Memory B cell (primary cell): ENCODE measurements at regions not wholly inside any gene's neighbourhood (a gene's known extent, or its start where the extent isn't known, plus 50 kb on each side); places are given as distances from the start of the nearest gene placed in this dataset.

Experiments used
- ATAC-seq: fragments of 150-1000 bp; cut with Tn5 transposase; 2 replicates; pipeline ENCODE4 v1.10.0; 2021; ENCODE audit warnings: low read depth, mild to moderate bottlenecking, moderate library complexity
- DNase-seq, 2 donors: peaks; one replicate each; pipeline ENCODE4 v3.0.0; 2022; ENCODE audit warnings: low spot score in 2 of 2
- H3K27ac Mint-ChIP-seq: one replicate; pipeline ENCODE4 v1.8.0; 2022; ENCODE audit warnings: mild to moderate bottlenecking, moderate library complexity, mixed read lengths
- H3K27me3 Mint-ChIP-seq: one replicate; pipeline ENCODE4 v1.8.0; 2022; ENCODE audit warnings: mixed read lengths
- H3K36me3 Mint-ChIP-seq: one replicate; pipeline ENCODE4 v1.8.0; 2022; ENCODE audit warnings: mild to moderate bottlenecking, mixed read lengths
- H3K4me1 Mint-ChIP-seq: one replicate; pipeline ENCODE4 v1.8.0; 2022; ENCODE audit warnings: mixed read lengths
- H3K4me3 Mint-ChIP-seq: one replicate; pipeline ENCODE4 v1.8.0; 2022; ENCODE audit warnings: mild to moderate bottlenecking, moderate library complexity, mixed read lengths
- H3K9me3 Mint-ChIP-seq: one replicate; pipeline ENCODE4 v1.8.0; 2022; ENCODE audit warnings: mixed read lengths

GRCh38 chr10:130561681-130562080 is 425.5 kb downstream of the GLRX3 start:
- DNase-seq, result no peak
- Mint-ChIP-seq H3K4me1 (no peaks in the 10 kb centered on the region), H3K4me3 (no peak overlapping the region), H3K27ac (no peak overlapping the region), H3K27me3 (no peaks in the 10 kb centered on the region), H3K36me3 (no peaks in the 10 kb centered on the region), H3K9me3 (no peaks in the 10 kb centered on the region)
- ATAC-seq, result no peak

- Mint-ChIP-seq H3K36me3 (no peaks in the 10 kb centered on the region), H3K9me3 (peaks cover 2% of the 10 kb centered on the region), H3K27me3 (no peaks in the 10 kb centered on the region), H3K4me1 (no peaks in the 10 kb centered on the region), H3K4me3 (no peak overlapping the region), H3K27ac (no peak overlapping the region)
- DNase-seq, result no peak
- ATAC-seq, result no peak
These were observed 430.8 kb downstream of the GLRX3 start for GRCh38 chr10:130567011-130567410.

GRCh38 chr10:130567436-130567835 is 431.2 kb downstream of the GLRX3 start:
- H3K27me3 Mint-ChIP-seq, result no peaks in the 10 kb centered on the region
- peaks cover 2% of the 10 kb centered on the region for H3K9me3 Mint-ChIP-seq
- no peak overlapping the region for H3K4me3 Mint-ChIP-seq
- no peaks in the 10 kb centered on the region for H3K4me1 Mint-ChIP-seq
- DNase-seq, result no peak
- no peak for ATAC-seq
- H3K27ac Mint-ChIP-seq, result no peak overlapping the region
- H3K36me3 Mint-ChIP-seq, result no peaks in the 10 kb centered on the region

GRCh38 chr10:130568246-130568645 is 432.1 kb downstream of the GLRX3 start:
- no peak overlapping the region for H3K4me3 Mint-ChIP-seq
- no peaks in the 10 kb centered on the region for H3K4me1 Mint-ChIP-seq
- H3K27ac Mint-ChIP-seq, result no peak overlapping the region
- ATAC-seq (no peak), DNase-seq (no peak)
- peaks cover 2% of the 10 kb centered on the region for H3K9me3 Mint-ChIP-seq
- H3K36me3 Mint-ChIP-seq, result no peaks in the 10 kb centered on the region
- H3K27me3 Mint-ChIP-seq, result no peaks in the 10 kb centered on the region

GRCh38 chr10:130570074-130570473 is 433.9 kb downstream of the GLRX3 start:
- no peaks in the 10 kb centered on the region for H3K27me3 Mint-ChIP-seq
- no peaks in the 10 kb centered on the region for H3K4me1 Mint-ChIP-seq
- no peak overlapping the region for H3K4me3 Mint-ChIP-seq
- H3K9me3 Mint-ChIP-seq, result peaks cover 2% of the 10 kb centered on the region
- H3K27ac Mint-ChIP-seq, result no peak overlapping the region
- DNase-seq (no peak), ATAC-seq (no peak)
- H3K36me3 Mint-ChIP-seq, result no peaks in the 10 kb centered on the region

- no peaks in the 10 kb centered on the region for H3K27me3 Mint-ChIP-seq
- DNase-seq, result no peak
- H3K27ac Mint-ChIP-seq, result no peak overlapping the region
- no peaks in the 10 kb centered on the region for H3K36me3 Mint-ChIP-seq
- no peak for ATAC-seq
- H3K4me1 Mint-ChIP-seq, result no peaks in the 10 kb centered on the region
- peaks cover 3% of the 10 kb centered on the region for H3K9me3 Mint-ChIP-seq
- no peak overlapping the region for H3K4me3 Mint-ChIP-seq
These were observed 435.5 kb downstream of the GLRX3 start for GRCh38 chr10:130571674-130572073.

GRCh38 chr10:130573446-130573845 is 437.3 kb downstream of the GLRX3 start:
- no peaks in the 10 kb centered on the region for H3K27me3 Mint-ChIP-seq
- H3K4me1 Mint-ChIP-seq, result no peaks in the 10 kb centered on the region
- H3K9me3 Mint-ChIP-seq, result peaks cover 3% of the 10 kb centered on the region
- H3K4me3 Mint-ChIP-seq, result no peak overlapping the region
- H3K27ac Mint-ChIP-seq, result no peak overlapping the region
- DNase-seq (no peak), ATAC-seq (no peak)
- H3K36me3 Mint-ChIP-seq, result no peaks in the 10 kb centered on the region

- Mint-ChIP-seq H3K27me3 (no peaks in the 10 kb centered on the region), H3K27ac (no peak overlapping the region), H3K9me3 (peaks cover 1% of the 10 kb centered on the region), H3K4me3 (no peak overlapping the region), H3K4me1 (no peaks in the 10 kb centered on the region), H3K36me3 (no peaks in the 10 kb centered on the region)
- DNase-seq, result no peak
- ATAC-seq, result no peak
These were observed 439.6 kb downstream of the GLRX3 start for GRCh38 chr10:130575756-130576285.

DNA sequence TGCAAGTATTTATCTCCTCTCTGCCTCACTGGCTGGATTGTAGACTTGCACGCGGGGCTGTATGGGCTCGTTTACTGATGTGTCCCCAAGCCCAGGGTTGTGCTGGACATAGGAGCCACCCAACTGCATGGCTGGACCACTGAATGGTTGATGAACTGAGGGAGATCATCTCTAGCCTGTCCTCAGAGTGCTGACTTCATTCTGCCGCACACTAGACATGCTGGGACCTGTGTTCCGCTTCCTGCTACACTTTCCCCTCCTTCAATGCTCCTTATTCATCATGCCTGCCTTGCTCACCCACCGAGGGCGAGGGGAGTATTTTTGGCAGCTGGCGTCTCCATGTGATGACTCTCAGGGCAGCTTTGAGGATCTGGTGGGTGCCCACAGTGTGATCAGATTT is 440.2 kb downstream of the GLRX3 start:
- Mint-ChIP-seq H3K27me3 (no peaks in the 10 kb centered on the region), H3K27ac (no peak overlapping the region), H3K9me3 (peaks cover 1% of the 10 kb centered on the region), H3K4me3 (no peak overlapping the region), H3K36me3 (no peaks in the 10 kb centered on the region), H3K4me1 (no peaks in the 10 kb centered on the region)
- ATAC-seq (no peak), DNase-seq (no peak)

GRCh38 chr10:130577039-130577438 is 440.8 kb downstream of the GLRX3 start:
- no peaks in the 10 kb centered on the region for H3K36me3 Mint-ChIP-seq
- H3K27ac Mint-ChIP-seq, result no peak overlapping the region
- H3K4me3 Mint-ChIP-seq, result no peak overlapping the region
- peaks cover 1% of the 10 kb centered on the region for H3K9me3 Mint-ChIP-seq
- ATAC-seq, result no peak
- no peaks in the 10 kb centered on the region for H3K4me1 Mint-ChIP-seq
- no peaks in the 10 kb centered on the region for H3K27me3 Mint-ChIP-seq
- no peak for DNase-seq

DNA sequence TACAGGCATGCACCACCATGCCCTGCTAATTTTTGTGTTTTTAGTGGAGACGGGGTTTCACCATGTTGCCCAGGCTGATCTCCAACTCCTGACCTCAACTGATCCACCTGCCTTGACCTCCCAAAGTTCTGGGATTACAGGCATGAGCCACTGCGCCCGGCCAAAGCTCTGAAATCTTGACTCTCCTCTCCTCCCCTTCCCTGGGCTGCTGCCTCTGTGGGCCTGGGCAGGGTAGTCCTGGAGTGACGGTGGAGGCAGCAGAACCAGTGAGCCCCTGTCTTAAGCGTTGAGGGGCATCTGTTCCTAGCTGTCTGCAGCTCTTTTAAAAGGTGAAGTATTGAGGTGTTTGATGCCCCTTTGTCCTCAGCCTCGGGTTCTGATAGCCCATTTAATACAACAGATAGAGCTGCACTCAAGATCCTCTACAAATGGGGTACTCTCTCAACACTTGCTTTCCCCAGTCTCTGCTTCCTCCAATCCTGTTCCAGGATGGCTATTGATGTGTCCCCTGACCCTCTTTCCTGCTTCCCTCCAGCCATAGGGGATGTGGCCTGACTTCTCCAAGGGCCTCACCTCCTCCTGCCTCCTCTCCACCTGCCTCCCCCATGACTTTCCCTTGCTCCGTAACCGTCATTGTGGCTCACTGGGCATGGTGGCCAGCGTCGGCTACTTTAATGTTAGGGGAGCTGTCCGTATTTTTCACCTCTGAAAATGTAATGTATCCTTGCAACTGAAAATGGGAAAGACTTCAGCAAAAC is 442.5 kb downstream of the GLRX3 start:
- no peak for DNase-seq
- Mint-ChIP-seq H3K27ac (no peak overlapping the region), H3K36me3 (no peaks in the 10 kb centered on the region), H3K27me3 (no peaks in the 10 kb centered on the region), H3K4me1 (no peaks in the 10 kb centered on the region), H3K9me3 (peaks cover 1% of the 10 kb centered on the region), H3K4me3 (no peak overlapping the region)
- no peak for ATAC-seq

DNA sequence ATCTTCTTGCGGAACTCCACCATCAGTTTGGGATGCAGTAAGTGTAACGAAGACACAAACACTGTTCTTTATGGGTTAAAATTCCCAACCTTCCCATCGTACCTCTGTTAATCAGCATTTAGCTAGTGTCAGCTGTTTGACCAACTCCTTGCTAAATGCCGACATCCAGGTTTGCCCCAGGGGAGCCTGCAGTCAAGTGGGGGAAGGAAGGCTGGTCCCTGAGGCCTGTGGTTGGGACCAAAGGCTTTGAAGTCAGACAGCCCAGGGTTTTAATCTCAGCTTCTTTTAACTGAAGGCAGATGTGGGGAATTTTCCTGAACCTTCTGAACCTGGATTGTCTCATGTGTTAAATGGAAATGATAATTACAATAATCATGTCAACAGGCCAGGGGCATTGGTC is 443.7 kb downstream of the GLRX3 start:
- ATAC-seq (no peak), DNase-seq (no peak)
- peaks cover 1% of the 10 kb centered on the region for H3K9me3 Mint-ChIP-seq
- no peak overlapping the region for H3K4me3 Mint-ChIP-seq
- no peak overlapping the region for H3K27ac Mint-ChIP-seq
- H3K4me1 Mint-ChIP-seq, result no peaks in the 10 kb centered on the region
- no peaks in the 10 kb centered on the region for H3K36me3 Mint-ChIP-seq
- no peaks in the 10 kb centered on the region for H3K27me3 Mint-ChIP-seq

- no peak for DNase-seq
- ATAC-seq, result no peak
- Mint-ChIP-seq H3K9me3 (peaks cover 1% of the 10 kb centered on the region), H3K4me3 (no peak overlapping the region), H3K4me1 (no peaks in the 10 kb centered on the region), H3K36me3 (no peaks in the 10 kb centered on the region), H3K27me3 (no peaks in the 10 kb centered on the region), H3K27ac (no peak overlapping the region)
These were observed 444.8 kb downstream of the GLRX3 start for GRCh38 chr10:130580975-130581374.

DNA sequence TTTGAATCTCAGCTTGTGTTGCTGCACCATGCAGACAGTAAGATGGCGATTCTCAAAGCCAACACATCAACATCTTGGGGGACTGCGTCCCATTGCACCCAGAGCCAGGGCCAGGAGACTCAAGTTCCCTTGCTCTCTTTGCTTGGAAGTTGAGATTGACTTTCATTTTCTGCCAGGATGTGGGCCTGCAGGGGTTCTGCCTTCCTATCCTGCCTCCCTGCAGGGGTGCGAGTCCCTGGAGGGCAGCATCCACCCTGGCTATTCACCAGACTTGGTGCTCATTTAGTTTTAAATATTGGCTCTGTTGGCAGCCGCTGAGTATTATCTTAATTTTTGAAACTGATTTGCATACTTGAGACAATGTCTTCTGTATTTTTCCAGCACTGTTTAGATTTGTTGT is 451.5 kb downstream of the GLRX3 start:
- Mint-ChIP-seq H3K36me3 (no peaks in the 10 kb centered on the region), H3K9me3 (peaks cover 6% of the 10 kb centered on the region), H3K4me1 (no peaks in the 10 kb centered on the region), H3K27ac (no peak overlapping the region), H3K27me3 (peaks cover 4% of the 10 kb centered on the region), H3K4me3 (no peak overlapping the region)
- DNase-seq (no peak), ATAC-seq (no peak)

GRCh38 chr10:130606001-130606405 is 469.8 kb downstream of the GLRX3 start:
- Mint-ChIP-seq H3K36me3 (no peaks in the 10 kb centered on the region), H3K27me3 (peaks cover 1% of the 10 kb centered on the region), H3K4me3 (no peak overlapping the region), H3K27ac (no peak overlapping the region), H3K4me1 (no peaks in the 10 kb centered on the region), H3K9me3 (no peaks in the 10 kb centered on the region)
- ATAC-seq, result no peak
- no peak for DNase-seq
